Hematopoietic multipotent progenitor cell treated with erythropoietin and hydrocortisone succinate and interleukin-3 and kit ligand, for 15 days (in vitro differentiated cells): ENCODE measurements at regions not wholly inside any gene's neighbourhood (a gene's known extent, or its start where the extent isn't known, plus 50 kb on each side); places are given as distances from the start of the nearest gene placed in this dataset.
"Not testable (repeated sequence)": the region's sequence is repeated elsewhere in the genome, so short reads cannot be mapped to it uniquely, and the experiment has no call there.

Source experiments
- DNase-seq: peaks from one replicate; pipeline ENCODE4 v3.0.0-alpha.2; 2015; ENCODE audit warnings: low spot score

GRCh38 chr10:6926971-6927370 is 346.9 kb upstream of the PRKCQ start:
- no peak for DNase-seq

- DNase-seq = no peak
These were observed 345.1 kb upstream of the PRKCQ start for GRCh38 chr10:6925146-6925545.

- DNase-seq = no peak
These were observed 344.1 kb upstream of the PRKCQ start for GRCh38 chr10:6924166-6924565.

- DNase-seq = not testable (repeated sequence)
These were observed 340.9 kb upstream of the PRKCQ start for GRCh38 chr10:6921026-6921425.

- DNase-seq = peak; percentile 78
These were observed 340.3 kb upstream of the PRKCQ start for GRCh38 chr10:6920072-6921019.

- no peak for DNase-seq
These were observed 339.0 kb upstream of the PRKCQ start for GRCh38 chr10:6919077-6919476.

GRCh38 chr10:6918305-6918704 is 338.2 kb upstream of the PRKCQ start:
- DNase-seq = peak; percentile 45

GRCh38 chr10:6917125-6917524 is 337.0 kb upstream of the PRKCQ start:
- no peak for DNase-seq

GRCh38 chr10:6916601-6917000 is 336.5 kb upstream of the PRKCQ start:
- DNase-seq = no peak

- DNase-seq = no peak
These were observed 335.2 kb upstream of the PRKCQ start for GRCh38 chr10:6915307-6915706.

GRCh38 chr10:6912929-6913328 is 332.9 kb upstream of the PRKCQ start:
- no peak for DNase-seq

GRCh38 chr10:6912424-6912823 is 332.3 kb upstream of the PRKCQ start:
- DNase-seq = no peak

- DNase-seq = no peak
These were observed 331.9 kb upstream of the PRKCQ start for GRCh38 chr10:6912021-6912420.

- DNase-seq = no peak
These were observed 330.0 kb upstream of the PRKCQ start for GRCh38 chr10:6909905-6910560.

GRCh38 chr10:6907877-6908530 is 327.9 kb upstream of the PRKCQ start:
- DNase-seq = no peak

- no peak for DNase-seq
These were observed 314.3 kb upstream of the PRKCQ start for GRCh38 chr10:6894405-6894804.

- no peak for DNase-seq
These were observed 312.8 kb upstream of the PRKCQ start for GRCh38 chr10:6892864-6893263.

GRCh38 chr10:6891924-6892323 is 311.8 kb upstream of the PRKCQ start:
- DNase-seq = no peak

- DNase-seq = no peak
These were observed 309.6 kb upstream of the PRKCQ start for GRCh38 chr10:6889718-6890117.

GRCh38 chr10:6888434-6888833 is 308.4 kb upstream of the PRKCQ start:
- DNase-seq = no peak

GRCh38 chr10:6885284-6885683 is 305.2 kb upstream of the PRKCQ start:
- no peak for DNase-seq

- no peak for DNase-seq
These were observed 301.9 kb upstream of the PRKCQ start for GRCh38 chr10:6881987-6882386.
